GM18907 (cell line): ENCODE measurements at regions not wholly inside any gene's neighbourhood (a gene's known extent, or its start where the extent isn't known, plus 50 kb on each side); places are given as distances from the start of the nearest gene placed in this dataset.
"Not testable (repeated sequence)": the region's sequence is repeated elsewhere in the genome, so short reads cannot be mapped to it uniquely, and the experiment has no call there.

Experiments
- ATAC-seq: cut with Tn5 transposase; IDR thresholded peaks from one replicate; pipeline ENCODE4 v1.9.1; 2021; ENCODE audit warnings: mild to moderate bottlenecking, moderate library complexity; ENCODE audit not compliant: unreplicated experiment

- no peak for ATAC-seq
These were observed 84.0 kb upstream of the COG2 start for GRCh38 chr1:230558324-230558723.

GRCh38 chr1:230556453-230556852 is 85.8 kb upstream of the COG2 start:
- no peak for ATAC-seq

- no peak for ATAC-seq
These were observed 86.5 kb upstream of the COG2 start for GRCh38 chr1:230555814-230556213.

DNA sequence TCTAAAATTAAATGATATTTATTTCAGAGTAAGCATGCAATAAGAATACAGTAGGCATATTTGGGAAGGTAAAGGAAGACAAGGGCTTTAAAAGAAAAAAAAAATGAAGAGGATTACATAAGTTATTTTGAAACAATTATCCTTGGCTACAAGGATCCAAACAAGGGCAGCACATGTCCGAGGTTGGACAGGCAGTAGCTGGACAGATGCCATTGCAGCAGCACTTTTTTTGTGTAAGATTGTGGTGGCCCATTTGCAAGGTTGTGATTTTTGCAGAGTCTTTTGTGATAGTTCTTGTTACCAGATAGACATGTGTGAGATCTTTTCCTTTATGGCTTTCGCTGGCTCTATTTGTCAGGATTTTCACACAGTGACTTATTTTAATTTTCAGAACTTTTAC is 89.4 kb upstream of the COG2 start:
- ATAC-seq, result no peak

- not testable (repeated sequence) for ATAC-seq
These were observed 91.3 kb upstream of the COG2 start for GRCh38 chr1:230550945-230551344.

GRCh38 chr1:230550428-230550827 is 91.9 kb upstream of the COG2 start:
- ATAC-seq, result no peak

DNA sequence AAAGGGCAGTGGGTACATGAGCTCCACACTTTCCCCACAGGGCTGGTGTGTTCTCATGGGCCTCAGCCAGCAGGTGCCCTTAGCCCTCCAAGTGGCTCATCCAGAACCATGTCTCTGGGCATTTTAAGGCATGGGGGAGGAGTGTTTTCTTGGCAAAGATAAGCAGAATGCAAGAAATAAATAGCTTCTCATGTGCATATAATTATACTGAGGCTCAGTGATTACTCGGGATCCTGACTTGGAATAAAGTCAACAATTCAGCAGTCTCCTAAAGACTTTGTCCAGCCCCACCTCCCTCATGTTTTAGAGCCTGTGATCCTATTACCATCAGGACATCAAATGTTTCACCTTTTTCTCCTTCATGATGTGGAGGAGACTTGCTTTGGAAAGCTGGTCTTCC is 92.7 kb upstream of the COG2 start:
- ATAC-seq, result no peak

GRCh38 chr1:230548997-230549396 is 93.3 kb upstream of the COG2 start:
- no peak for ATAC-seq

DNA sequence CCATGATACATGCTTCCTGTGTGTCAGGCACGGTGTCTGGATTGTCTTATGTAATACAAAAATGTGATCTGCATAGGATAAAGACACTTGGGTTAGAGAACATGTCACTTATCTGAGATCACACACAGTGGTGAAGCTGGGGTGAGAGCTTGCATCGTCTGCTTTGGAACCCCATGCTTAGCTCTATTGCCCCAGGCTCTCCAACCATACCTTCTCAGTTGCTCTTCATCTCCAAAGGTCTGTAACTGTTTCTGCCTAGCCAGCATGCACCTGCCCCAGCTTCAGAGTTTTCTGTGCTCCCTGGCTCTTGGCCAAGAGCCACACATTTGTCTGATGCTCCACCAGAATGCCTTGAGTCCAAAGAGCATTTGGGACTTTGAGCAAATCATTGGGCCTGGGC is 93.9 kb upstream of the COG2 start:
- no peak for ATAC-seq

DNA sequence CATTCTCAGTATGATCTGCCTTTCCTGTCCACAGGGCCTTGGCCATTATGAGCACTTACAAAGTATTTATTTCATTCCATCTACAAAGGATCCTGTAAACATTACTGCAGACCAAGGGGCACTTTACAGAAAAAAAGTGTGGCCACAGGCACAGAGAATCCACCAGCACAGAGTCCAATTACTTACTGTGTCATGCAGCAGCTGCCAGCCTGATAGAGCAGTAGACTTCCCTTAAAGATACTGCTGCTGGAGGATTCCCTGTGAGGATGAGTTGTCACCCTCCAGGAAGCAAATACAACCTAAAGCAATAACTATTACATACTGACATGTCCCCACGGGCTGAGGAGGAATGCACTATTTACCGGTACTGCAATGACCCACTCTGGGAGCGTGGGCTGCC is 97.1 kb upstream of the COG2 start:
- no peak for ATAC-seq

GRCh38 chr1:230544758-230545157 is 97.5 kb upstream of the COG2 start:
- ATAC-seq, result no peak

DNA sequence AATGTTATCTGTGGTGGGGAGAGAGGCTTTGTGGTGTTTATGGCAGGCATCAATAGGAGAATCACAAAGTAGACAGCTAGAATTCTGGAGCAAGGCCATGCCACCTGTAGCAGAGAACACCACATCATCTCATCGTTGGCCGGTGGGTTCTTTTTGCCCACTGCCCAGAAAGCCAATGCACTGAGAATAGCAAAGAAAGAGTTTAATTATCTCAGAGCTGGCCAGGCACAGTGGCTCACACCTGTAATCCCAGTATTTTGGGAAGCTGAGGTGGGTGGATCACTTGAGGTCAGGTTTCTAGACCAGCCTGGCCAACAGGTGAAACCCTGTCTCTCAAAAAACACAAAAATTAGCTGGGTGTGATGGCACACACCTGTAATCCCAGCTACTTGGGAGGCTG is 99.2 kb upstream of the COG2 start:
- no peak for ATAC-seq

- no peak for ATAC-seq
These were observed 99.6 kb upstream of the COG2 start for GRCh38 chr1:230542681-230543080.

GRCh38 chr1:230542054-230542453 is 100.2 kb upstream of the COG2 start:
- ATAC-seq, result no peak

- no peak for ATAC-seq
These were observed 101.0 kb upstream of the COG2 start for GRCh38 chr1:230541306-230541705.

GRCh38 chr1:230540421-230541155 is 101.7 kb upstream of the COG2 start:
- ATAC-seq, result no peak

DNA sequence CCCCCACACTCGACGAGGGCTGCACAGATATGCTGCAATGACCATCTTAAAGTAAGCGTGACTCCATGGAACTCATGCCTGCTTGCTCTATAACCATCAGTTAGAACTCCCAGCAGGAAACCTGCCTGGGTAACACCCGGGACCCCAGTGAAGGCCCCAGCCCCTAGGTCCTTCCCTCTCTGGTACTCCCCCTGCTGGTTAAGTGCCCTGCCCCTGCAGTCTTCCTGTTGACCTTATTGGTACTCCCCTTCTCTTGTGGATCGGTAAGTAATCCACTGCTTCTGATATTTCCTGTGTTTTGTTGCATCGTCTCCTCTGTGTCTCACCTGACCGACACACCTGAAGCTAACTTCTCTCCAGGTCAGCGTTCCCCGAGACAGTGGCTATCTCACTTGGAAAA is 104.8 kb upstream of the COG2 start:
- ATAC-seq, result no peak

GRCh38 chr1:230536641-230537155 is 105.6 kb upstream of the COG2 start:
- ATAC-seq, result no peak

DNA sequence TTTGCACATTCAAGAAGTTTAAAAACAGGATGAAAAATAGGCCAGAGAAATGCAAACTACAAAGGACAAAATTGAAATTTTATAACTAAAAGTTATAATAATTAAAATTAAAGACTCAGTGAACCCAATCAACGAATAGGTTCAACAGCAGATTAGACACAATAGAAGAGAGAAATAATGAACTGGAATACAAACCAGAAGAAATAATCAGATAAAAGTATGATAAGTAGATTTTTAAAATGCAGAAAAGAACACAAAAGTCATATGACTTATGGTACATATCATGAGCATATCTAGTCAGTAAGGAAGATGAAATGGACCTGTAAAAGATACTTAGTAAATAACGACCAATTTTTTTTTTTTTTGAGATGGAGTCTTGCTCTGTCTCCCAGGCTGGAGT is 108.1 kb upstream of the COG2 start:
- ATAC-seq, result no peak

DNA sequence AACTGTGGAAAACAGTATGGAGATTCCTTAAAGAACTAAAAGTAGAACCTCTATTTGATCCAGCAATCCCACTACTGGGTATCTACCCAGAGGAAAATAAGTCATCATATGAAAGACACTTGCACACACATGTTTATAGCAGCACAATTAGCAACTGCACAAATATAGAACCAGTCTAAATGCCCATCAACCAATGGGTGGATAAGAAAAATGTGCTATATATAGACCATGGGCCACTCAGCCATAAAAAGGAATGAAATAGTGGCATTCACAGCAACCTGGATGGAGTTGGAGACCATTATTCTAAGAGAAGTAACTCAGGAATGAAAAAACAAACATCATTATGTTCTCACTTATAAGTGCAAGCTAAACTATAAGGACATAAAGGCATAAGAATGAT is 105.0 kb upstream of the PGBD5 start:
- no peak for ATAC-seq

- ATAC-seq, result no peak
These were observed 93.1 kb upstream of the PGBD5 start for GRCh38 chr1:230519246-230519645.

DNA sequence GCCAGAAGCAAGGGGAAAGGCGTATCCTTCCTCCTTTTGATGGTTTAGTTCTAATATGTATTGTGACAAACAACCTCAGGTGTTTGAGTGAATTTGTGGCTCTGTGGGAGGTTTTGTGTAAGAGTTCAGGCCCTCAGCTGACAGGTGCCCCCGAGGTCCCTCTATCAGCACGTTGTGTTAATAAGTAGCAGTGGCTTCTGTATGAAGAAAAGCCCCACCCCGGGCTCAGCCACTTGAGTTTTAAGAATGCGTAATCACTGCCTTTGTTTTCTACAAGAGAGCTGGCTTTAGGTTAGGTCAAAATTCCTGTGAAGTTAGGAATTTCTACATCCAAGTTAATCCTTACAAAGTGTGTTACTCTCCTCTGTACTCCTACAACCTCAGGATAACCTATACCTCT is 92.4 kb upstream of the PGBD5 start:
- ATAC-seq, result no peak

- no peak for ATAC-seq
These were observed 91.7 kb upstream of the PGBD5 start for GRCh38 chr1:230517786-230518185.
